ENCODE measurements at regions not wholly inside any gene's neighbourhood (a gene's known extent, or its start where the extent isn't known, plus 50 kb on each side); places are given as distances from the start of the nearest gene placed in this dataset.

- in situ Hi-C loops (cut with MboI; ENCODE audit: low pct_unique_long_range_greater_than_20kb, low sequenced_read_pairs, unreplicated experiment): no loop called here
- TF ChIP-seq CTCF (IDR thresholded peaks at IDR 0.05; ENCODE audit: extremely low read depth, insufficient read depth, missing control alignments): no peak
- no peak for DNase-seq (ENCODE audit: low spot score)
These were observed 254.6 kb upstream of the NR2F2 start for GRCh38 chr15:96075895-96076294.

- in situ Hi-C loops (cut with MboI; ENCODE audit: low pct_unique_long_range_greater_than_20kb, low sequenced_read_pairs, unreplicated experiment): no loop called here
- TF ChIP-seq CTCF (IDR thresholded peaks at IDR 0.05; ENCODE audit: extremely low read depth, insufficient read depth, missing control alignments): no peak
- DNase-seq (ENCODE audit: low spot score): no peak
These were observed 254.2 kb upstream of the NR2F2 start for GRCh38 chr15:96076350-96076749.

GRCh38 chr15:96079041-96079440, 251.5 kb upstream of the NR2F2 start:
- in situ Hi-C loops (cut with MboI; ENCODE audit: low pct_unique_long_range_greater_than_20kb, low sequenced_read_pairs, unreplicated experiment): no loop called here
- no peak for DNase-seq (ENCODE audit: low spot score)
- TF ChIP-seq CTCF (IDR thresholded peaks at IDR 0.05; ENCODE audit: extremely low read depth, insufficient read depth, missing control alignments): no peak

GRCh38 chr15:96079882-96080281, 250.6 kb upstream of the NR2F2 start:
- no peak for TF ChIP-seq CTCF (IDR thresholded peaks at IDR 0.05; ENCODE audit: extremely low read depth, insufficient read depth, missing control alignments)
- no peak for DNase-seq (ENCODE audit: low spot score)
- in situ Hi-C loops (cut with MboI; ENCODE audit: low pct_unique_long_range_greater_than_20kb, low sequenced_read_pairs, unreplicated experiment): no loop called here

- in situ Hi-C loops (cut with MboI; ENCODE audit: low pct_unique_long_range_greater_than_20kb, low sequenced_read_pairs, unreplicated experiment): no loop called here
- DNase-seq (ENCODE audit: low spot score): no peak
- TF ChIP-seq CTCF (IDR thresholded peaks at IDR 0.05; ENCODE audit: extremely low read depth, insufficient read depth, missing control alignments): no peak
These were observed 244.3 kb upstream of the NR2F2 start for GRCh38 chr15:96086164-96086563.

GRCh38 chr15:96087180-96087884, 243.2 kb upstream of the NR2F2 start:
- DNase-seq (ENCODE audit: low spot score): no peak
- in situ Hi-C loops (cut with MboI; ENCODE audit: low pct_unique_long_range_greater_than_20kb, low sequenced_read_pairs, unreplicated experiment): no loop called here
- no peak for TF ChIP-seq CTCF (IDR thresholded peaks at IDR 0.05; ENCODE audit: extremely low read depth, insufficient read depth, missing control alignments)
